Ovary (tissue), 3 donors: ENCODE measurements at regions not wholly inside any gene's neighbourhood (a gene's known extent, or its start where the extent isn't known, plus 50 kb on each side); places are given as distances from the start of the nearest gene placed in this dataset.

Experiments used
- CTCF ChIP-seq, 3 donors: fragments of 450-650 bp in 2 of 3; fragments of 200-600 bp in 1 of 3; IDR thresholded peaks; one replicate each; pipeline versions ENCODE4 v1.5.1 to v1.8.0; 2016 to 2022; ENCODE audit warnings: antibody characterized with exemption in 3 of 3, mild to moderate bottlenecking in 1 of 3
- POLR2A ChIP-seq: fragments of 450-650 bp; IDR thresholded peaks from one replicate; pipeline ENCODE4 v1.6.1; 2017; ENCODE audit warnings: antibody characterized with exemption, mild to moderate bottlenecking, moderate library complexity
- donor health status: DM: no; HTN: no; CAD: no.

- no peak for TF ChIP-seq CTCF (IDR thresholded peaks at IDR 0.05)
- no peak for TF ChIP-seq POLR2A
These were observed 716.7 kb downstream of the DCDC2C start for GRCh38 chr2:4420032-4420431.
